OCI-LY3 (cell line): ENCODE measurements at regions not wholly inside any gene's neighbourhood (a gene's known extent, or its start where the extent isn't known, plus 50 kb on each side); places are given as distances from the start of the nearest gene placed in this dataset.

Experiments
- H2AFZ ChIP-seq: fragments of 200-600, 300-600 bp; shearing (Covaris generic); 2 replicates; pipeline ENCODE4 v1.6.0; 2014; ENCODE audit warnings: antibody characterized with exemption, low read depth, low read length
- H3K27ac ChIP-seq: fragments of 200-600, 300-600 bp; sonication (generic); 2 replicates; pipeline ENCODE4 v1.5.1; 2014; ENCODE audit warnings: mild to moderate bottlenecking, low read length, moderate library complexity, mixed read lengths
- H3K27me3 ChIP-seq: fragments of 200-600, 300-600 bp; sonication (generic); 2 replicates; pipeline ENCODE4 v1.6.1; 2014; ENCODE audit warnings: low read depth, low read length, mixed read lengths
- H3K36me3 ChIP-seq: fragments of 200-600, 300-600 bp; sonication (generic); replicated peaks from 2 replicates; pipeline ENCODE3; 2014; ENCODE audit warnings: low read depth, low read length, mixed read lengths
- H3K4me1 ChIP-seq: fragments of 300-600, 200-600 bp; sonication (generic); 2 replicates; pipeline ENCODE4 v1.6.1; 2014; ENCODE audit warnings: low read length, mixed read lengths
- H3K4me2 ChIP-seq: fragments of 200-600, 300-600 bp; sonication (generic); 2 replicates; pipeline ENCODE4 v1.6.1; 2014; ENCODE audit warnings: low read length, mixed read lengths
- H3K4me3 ChIP-seq: fragments of 300-600, 200-600 bp; sonication (generic); 2 replicates; pipeline ENCODE4 v1.5.1; 2014; ENCODE audit warnings: antibody characterized with exemption, mild to moderate bottlenecking, low read length, moderate library complexity
- H3K79me2 ChIP-seq: fragments of 300-600, 200-600 bp; shearing (Covaris generic); 2 replicates; pipeline ENCODE4 v1.6.1; 2014; ENCODE audit warnings: mild to moderate bottlenecking, low read length, mixed read lengths
- H3K9ac ChIP-seq: fragments of 300-600, 200-600 bp; shearing (Covaris generic); 2 replicates; pipeline ENCODE4 v1.6.0; 2014; ENCODE audit warnings: mild to moderate bottlenecking, low read length, moderate library complexity
- H3K9me3 ChIP-seq: fragments of 200-600, 300-600 bp; shearing (Covaris generic); 2 replicates; pipeline ENCODE4 v1.6.1; 2014; ENCODE audit warnings: low read length, mixed read lengths; ENCODE audit not compliant: insufficient read depth
- H4K20me1 ChIP-seq: fragments of 200-600, 300-600 bp; sonication (generic); 2 replicates; pipeline ENCODE4 v1.6.1; 2016; ENCODE audit warnings: low read length, mixed read lengths; ENCODE audit not compliant: insufficient read depth
- EZH2phosphoT487 ChIP-seq: fragments of 200-600 bp; shearing (Covaris generic); IDR thresholded peaks from 2 replicates; pipeline ENCODE4 v1.6.1; 2018; ENCODE audit warnings: antibody characterized with exemption, mixed run types, low read depth
- TF ChIP-seq, protein P1 (sequence below): fragments of 200-600, 300-600 bp; sonication (generic); IDR thresholded peaks from 2 replicates; pipeline ENCODE4 v1.5.1; 2014; ENCODE audit warnings: antibody characterized with exemption, low read length, low read depth

DNA sequence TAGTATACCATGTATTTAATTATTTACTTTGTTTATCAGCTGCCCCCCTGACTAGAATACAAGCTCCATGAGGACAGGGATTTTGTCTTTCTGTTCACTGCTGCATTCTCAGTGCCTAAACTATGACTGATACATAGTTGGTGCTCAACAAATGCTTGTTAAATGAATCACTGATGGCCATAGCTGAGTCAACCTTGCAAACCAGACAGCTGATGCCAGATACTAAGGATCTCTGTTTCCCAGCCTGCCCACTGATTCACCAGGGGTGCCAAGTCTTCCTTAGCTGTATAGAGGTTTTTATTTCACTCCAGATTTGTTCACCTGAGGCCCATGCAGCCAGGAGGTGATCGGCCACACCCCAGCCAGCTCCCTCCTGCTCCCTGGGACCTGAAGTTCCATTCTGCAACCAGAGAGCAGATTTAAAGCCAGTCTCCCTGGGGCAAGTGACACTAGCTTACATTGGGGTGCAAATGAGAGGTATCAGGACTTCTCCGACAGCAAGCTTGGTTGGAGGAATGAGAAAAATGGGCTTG, 92.2 kb downstream of the C1QL2 start:
- Histone ChIP-seq H3K27me3 (peaks cover 12% of the 10 kb centered on the region; the same call in 1 of the 2 replicates), H3K79me2 (no peaks in the 10 kb centered on the region), H3K4me2 (no peak overlapping the region), H3K9me3 (no peaks in the 10 kb centered on the region), H4K20me1 (no peaks in the 10 kb centered on the region), H3K4me3 (no peak overlapping the region), H3K36me3 (no peaks in the 10 kb centered on the region), H3K27ac (no peak overlapping the region), H3K9ac (no peak overlapping the region), H2AFZ (no peak overlapping the region), H3K4me1 (peaks cover 4% of the 10 kb centered on the region)
- TF ChIP-seq, protein P1, sequence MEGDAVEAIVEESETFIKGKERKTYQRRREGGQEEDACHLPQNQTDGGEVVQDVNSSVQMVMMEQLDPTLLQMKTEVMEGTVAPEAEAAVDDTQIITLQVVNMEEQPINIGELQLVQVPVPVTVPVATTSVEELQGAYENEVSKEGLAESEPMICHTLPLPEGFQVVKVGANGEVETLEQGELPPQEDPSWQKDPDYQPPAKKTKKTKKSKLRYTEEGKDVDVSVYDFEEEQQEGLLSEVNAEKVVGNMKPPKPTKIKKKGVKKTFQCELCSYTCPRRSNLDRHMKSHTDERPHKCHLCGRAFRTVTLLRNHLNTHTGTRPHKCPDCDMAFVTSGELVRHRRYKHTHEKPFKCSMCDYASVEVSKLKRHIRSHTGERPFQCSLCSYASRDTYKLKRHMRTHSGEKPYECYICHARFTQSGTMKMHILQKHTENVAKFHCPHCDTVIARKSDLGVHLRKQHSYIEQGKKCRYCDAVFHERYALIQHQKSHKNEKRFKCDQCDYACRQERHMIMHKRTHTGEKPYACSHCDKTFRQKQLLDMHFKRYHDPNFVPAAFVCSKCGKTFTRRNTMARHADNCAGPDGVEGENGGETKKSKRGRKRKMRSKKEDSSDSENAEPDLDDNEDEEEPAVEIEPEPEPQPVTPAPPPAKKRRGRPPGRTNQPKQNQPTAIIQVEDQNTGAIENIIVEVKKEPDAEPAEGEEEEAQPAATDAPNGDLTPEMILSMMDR: no peak
- TF ChIP-seq EZH2phosphoT487: no peak

DNA sequence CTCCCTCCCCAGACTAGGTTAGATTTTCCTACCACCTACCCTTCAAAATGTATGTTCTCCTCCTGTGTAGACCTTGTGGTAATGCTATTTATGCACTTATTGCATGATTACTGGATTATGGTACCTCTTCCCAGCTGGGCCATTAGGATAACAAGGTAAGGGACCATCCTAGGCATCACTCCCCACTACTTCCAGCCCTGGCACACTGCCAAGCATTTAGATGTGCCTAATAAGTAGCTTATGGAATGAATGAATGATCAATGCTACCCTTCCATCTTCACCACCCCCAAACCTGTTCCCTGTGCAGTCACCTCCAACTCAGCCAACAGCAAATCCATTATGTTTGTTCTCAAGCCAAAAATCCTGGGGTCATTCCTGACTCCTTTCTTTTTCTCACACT, 93.4 kb downstream of the C1QL2 start:
- TF ChIP-seq, protein P1: no peak
- no peak for TF ChIP-seq EZH2phosphoT487
- H3K9me3 ChIP-seq: no peaks in the 10 kb centered on the region
- H3K4me2 ChIP-seq: no peak overlapping the region
- peaks cover 10% of the 10 kb centered on the region for H3K4me1 ChIP-seq
- no peaks in the 10 kb centered on the region for H3K36me3 ChIP-seq
- H3K27me3 ChIP-seq: peaks cover 10% of the 10 kb centered on the region; the same call in 1 of the 2 replicates
- H3K79me2 ChIP-seq: no peaks in the 10 kb centered on the region
- H3K9ac ChIP-seq: no peak overlapping the region
- no peak overlapping the region for H3K27ac ChIP-seq
- no peaks in the 10 kb centered on the region for H4K20me1 ChIP-seq
- no peak overlapping the region for H2AFZ ChIP-seq
- H3K4me3 ChIP-seq: no peak overlapping the region

DNA sequence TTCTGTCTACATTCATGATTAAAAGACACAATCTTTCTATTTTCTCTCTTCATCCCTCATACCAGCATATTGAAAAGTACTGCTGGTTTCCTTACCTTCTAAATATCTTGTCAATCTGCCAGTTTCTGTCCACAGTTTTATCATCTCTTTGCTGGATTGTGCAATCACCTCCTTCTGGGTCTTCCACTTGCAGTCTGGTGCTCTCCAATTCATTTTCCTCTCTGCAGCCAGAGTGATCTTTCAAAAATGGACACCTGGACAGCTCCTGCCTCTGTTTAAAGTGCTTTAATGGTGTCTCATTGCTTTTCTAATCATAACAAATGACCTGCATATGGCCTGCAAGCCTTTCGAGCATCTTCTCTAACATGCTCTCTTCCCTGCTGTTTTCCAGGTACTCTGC, 94.0 kb downstream of the C1QL2 start:
- Histone ChIP-seq H3K4me2 (no peak overlapping the region), H3K27ac (no peak overlapping the region), H4K20me1 (no peaks in the 10 kb centered on the region), H3K9me3 (no peaks in the 10 kb centered on the region), H3K27me3 (0 out of 2 replicates have a peak, but pooled peaks cover 9% of the 10 kb centered on the region), H2AFZ (no peak overlapping the region), H3K9ac (no peak overlapping the region), H3K36me3 (no peaks in the 10 kb centered on the region), H3K4me3 (no peak overlapping the region), H3K79me2 (no peaks in the 10 kb centered on the region), H3K4me1 (peaks cover 10% of the 10 kb centered on the region)
- TF ChIP-seq, protein P1: no peak
- TF ChIP-seq EZH2phosphoT487: no peak

DNA sequence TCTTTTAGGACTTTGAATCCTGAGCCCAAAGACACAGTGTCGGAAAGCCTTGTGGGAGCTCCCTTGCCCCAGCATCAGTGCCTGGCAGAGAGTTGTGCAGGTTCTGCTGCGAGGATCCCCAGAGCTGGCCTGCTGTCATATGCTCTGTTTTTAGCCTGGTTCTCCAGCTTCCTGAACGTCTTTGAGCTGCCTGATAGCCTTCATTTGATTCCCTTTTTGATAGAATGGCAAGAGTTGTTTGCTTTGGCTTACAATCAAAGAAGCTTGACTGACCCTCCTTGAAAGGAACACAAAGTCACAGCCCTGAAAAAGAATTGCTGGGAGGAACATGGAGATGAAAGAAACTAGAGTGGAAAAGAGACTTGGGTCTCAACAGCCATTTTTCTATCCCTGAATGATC, 95.4 kb downstream of the C1QL2 start:
- Histone ChIP-seq H3K27me3 (0 out of 2 replicates have a peak, but pooled peaks cover 9% of the 10 kb centered on the region), H3K4me2 (no peak overlapping the region), H3K9me3 (no peaks in the 10 kb centered on the region), H3K4me1 (peaks cover 10% of the 10 kb centered on the region), H3K79me2 (no peaks in the 10 kb centered on the region), H3K36me3 (no peaks in the 10 kb centered on the region), H2AFZ (no peak overlapping the region), H3K27ac (no peak overlapping the region), H4K20me1 (no peaks in the 10 kb centered on the region), H3K9ac (no peak overlapping the region), H3K4me3 (no peak overlapping the region)
- no peak for TF ChIP-seq EZH2phosphoT487
- TF ChIP-seq, protein P1: no peak
